ENCODE measurements at regions not wholly inside any gene's neighbourhood (a gene's known extent, or its start where the extent isn't known, plus 50 kb on each side); places are given as distances from the start of the nearest gene placed in this dataset.

DNA sequence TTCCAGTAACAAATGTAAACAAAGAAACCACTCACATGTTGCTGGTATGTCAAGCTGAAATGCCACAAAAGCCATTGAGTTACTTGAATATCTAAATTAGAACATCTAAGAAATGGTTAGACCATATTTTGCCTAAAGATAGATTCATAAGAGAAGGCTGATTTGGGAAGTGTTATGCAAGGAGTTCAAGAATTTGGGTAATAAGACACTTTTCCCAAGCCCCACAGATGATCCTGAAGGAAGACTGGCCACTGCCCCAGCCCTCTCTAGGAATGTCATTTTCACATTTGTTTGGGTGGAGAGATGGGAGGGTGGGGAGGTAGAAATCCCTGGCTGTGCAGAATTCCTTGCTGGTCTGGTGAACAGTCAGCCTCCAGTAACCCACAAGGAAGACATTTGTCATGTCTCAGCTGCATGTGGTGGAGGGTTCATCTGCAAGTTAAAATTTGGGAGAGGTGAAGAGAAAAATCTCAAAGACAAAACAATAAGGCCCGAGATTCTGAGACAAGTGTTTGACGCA lies 427.2 kb upstream of the KLF6 start:
- no peak for DNase-seq (ENCODE audit: low read depth in 3 of 3, low spot score in 1 of 3)

DNA sequence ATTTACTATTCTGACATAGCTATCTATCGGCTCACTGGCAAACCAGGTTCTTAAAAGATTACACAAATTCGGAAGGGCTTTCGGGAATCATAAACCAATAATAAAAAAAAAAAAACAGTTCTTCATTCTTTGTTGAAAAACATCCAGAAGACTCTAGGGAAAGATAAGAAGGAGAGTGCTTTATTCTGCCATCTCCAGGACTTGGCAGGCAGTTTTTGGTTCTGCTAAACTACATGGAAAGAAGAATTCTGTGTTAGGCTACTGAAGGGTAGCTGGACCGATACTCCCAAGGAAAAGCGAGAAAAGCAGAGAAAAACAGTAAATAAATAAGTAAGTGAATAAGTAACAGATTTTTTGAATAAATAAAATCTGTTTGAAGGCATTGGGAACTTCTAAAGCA lies 423.5 kb upstream of the KLF6 start:
- DNase-seq (ENCODE audit: low read depth in 3 of 3, low spot score in 1 of 3): no peak

- DNase-seq (ENCODE audit: low read depth in 3 of 3, low spot score in 1 of 3): no peak
Measured at GRCh38 chr10:4205113-4205512, 420.1 kb upstream of the KLF6 start.

DNA sequence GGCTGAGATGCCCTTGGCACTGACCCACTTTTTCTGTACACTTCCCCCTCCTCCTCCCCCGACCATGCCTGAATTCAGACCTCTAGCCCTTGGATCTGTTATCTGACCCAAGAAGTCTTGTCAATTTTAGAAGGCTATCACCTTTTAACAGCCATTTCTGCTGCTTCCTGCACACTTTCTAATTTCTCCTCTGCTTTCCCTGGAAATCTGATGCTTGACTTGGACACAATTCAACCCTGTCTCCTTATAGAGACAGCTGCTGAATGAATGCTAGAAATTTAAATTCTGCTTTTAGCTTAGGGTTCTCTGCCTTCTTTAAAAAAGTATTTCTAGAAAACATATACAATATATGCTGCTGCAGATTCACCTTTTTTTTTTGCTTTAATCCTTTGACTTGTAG lies 417.9 kb upstream of the KLF6 start:
- DNase-seq (ENCODE audit: low read depth in 3 of 3, low spot score in 1 of 3): no peak

DNA sequence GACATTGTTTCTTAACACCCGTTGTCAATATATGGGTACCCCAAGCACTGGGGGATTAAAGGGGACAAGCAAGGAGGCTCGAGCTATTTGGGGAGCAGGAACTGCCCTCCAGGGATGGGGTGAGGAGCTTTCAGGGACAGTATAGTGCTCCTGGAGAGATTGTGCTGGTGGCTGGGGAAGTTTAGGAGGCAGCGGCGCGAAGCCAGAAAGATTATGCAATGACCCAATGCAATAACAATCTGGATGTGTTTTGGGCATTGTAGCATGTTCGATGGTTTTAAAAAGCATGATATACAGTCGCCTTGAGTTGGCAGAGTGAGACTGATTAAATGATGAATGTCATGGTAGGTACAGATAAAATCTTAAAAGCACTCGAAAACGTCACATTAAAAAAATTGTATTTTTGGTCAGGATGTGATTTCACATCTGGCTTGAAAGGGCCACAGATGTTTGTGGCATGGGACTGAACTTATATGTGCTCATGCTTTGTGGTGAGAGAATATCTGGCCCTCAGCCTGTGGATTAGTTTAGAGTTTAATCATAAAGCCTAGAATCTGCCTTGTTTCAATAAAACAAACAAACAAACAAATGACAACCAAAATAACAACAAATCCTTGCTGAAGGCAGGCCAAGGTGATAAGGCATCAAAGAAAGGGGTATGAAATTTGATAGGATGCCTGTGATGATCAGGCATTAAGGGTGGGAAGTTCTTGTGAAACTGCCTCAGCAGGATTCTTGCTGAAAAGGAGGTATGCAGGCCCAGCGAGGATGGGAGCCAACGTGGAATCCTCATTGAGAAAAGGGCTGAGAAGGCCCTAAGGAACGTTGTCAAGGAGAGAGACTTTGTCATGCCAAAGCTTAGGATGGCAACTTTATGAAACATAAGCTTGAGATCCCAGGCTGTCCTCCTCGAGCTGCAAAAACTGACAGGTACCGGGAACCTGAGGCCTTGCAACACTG lies 417.1 kb upstream of the KLF6 start:
- DNase-seq (ENCODE audit: low read depth in 3 of 3, low spot score in 1 of 3): no peak

GRCh38 chr10:4199196-4199595 lies 414.2 kb upstream of the KLF6 start:
- DNase-seq (ENCODE audit: low read depth in 3 of 3, low spot score in 1 of 3): no peak

GRCh38 chr10:4198216-4198615 lies 413.2 kb upstream of the KLF6 start:
- no peak for DNase-seq (ENCODE audit: low read depth in 3 of 3, low spot score in 1 of 3)

DNA sequence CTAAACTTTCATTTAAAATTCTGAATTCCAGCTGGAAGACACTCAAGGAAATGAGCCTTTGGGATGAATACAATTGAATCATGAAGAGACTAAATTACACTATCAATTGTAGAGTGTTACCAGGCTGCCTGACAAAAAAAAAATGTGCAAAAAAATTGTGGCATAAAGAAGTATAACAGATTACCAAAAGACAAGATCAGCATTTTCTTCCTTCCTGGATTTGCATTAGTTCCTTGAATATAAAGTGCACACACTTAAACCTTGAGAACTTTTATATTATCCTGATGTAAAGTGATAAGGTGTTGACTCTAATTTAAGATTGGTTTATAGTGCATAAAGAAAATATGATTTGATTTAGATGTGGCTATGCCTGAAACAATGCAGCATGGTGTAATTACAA lies 412.7 kb upstream of the KLF6 start:
- DNase-seq (ENCODE audit: low read depth in 3 of 3, low spot score in 1 of 3): no peak

- no peak for DNase-seq (ENCODE audit: low read depth in 3 of 3, low spot score in 1 of 3)
Measured at GRCh38 chr10:4196771-4197390, 411.9 kb upstream of the KLF6 start.

DNA sequence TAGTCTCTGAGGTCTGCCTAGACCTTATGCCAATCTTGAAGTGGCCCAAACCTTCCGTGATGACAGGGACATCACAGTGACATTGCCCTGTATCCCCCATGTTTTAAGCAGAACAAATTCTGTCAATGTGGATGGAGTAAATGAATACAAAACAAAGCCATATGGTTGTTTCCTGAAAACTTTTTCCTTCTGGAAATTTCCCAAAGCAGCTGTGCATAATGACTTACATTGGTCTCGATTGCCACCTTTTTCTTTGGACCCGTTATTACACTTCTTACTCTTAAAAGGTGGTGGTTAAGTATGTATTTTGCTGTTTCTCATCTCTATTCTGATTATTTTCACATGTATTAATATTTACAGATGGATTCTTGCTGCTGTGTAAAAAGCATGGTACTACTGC lies 411.2 kb upstream of the KLF6 start:
- no peak for DNase-seq (ENCODE audit: low read depth in 3 of 3, low spot score in 1 of 3)

GRCh38 chr10:4195213-4195612 lies 410.2 kb upstream of the KLF6 start:
- DNase-seq (ENCODE audit: low read depth in 3 of 3, low spot score in 1 of 3): no peak

- DNase-seq (ENCODE audit: low read depth in 3 of 3, low spot score in 1 of 3): no peak
Measured at GRCh38 chr10:4194231-4194630, 409.2 kb upstream of the KLF6 start.

GRCh38 chr10:4191894-4192293 lies 406.9 kb upstream of the KLF6 start:
- DNase-seq (ENCODE audit: low read depth in 3 of 3, low spot score in 1 of 3): no peak

DNA sequence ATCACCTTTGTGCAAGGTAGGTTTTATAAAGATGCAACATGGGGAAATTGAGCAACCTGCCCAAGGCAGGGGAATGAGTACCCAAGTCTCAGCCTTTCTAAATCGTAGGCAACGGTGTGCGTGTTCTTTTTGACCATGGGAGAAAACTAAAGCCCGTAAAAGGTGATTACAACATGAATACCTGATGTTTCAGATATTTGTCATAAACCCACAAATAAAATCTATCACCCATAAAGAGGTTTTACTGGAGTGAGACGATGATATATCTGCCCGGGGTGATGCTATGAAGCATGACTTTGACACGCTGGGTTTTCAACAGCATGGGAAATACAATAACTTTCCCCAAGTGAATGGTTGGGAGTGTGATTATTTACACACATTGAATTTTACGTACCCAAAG lies 406.3 kb upstream of the KLF6 start:
- DNase-seq (ENCODE audit: low read depth in 3 of 3, low spot score in 1 of 3): no peak

GRCh38 chr10:4190876-4191275 lies 405.9 kb upstream of the KLF6 start:
- DNase-seq (ENCODE audit: low read depth in 3 of 3, low spot score in 1 of 3): no peak

DNA sequence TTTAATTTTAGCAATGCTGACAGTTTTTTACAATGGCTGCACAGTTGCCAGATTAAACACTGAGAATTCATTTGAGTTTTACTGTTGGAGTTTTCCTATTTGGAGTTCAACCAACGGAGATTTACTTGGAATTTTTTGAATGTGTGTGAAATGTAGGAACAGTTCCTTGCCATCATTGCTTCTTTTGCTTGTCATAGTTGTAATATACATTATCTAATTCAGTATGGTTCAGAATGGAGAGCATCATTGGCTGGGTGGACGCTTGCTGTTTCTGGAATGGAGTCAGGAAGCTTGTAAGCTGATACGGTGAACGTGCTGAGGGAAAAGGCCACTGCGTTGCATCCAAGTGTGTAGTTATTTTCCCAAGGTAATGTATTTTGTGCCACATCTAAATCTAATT lies 404.3 kb upstream of the KLF6 start:
- no peak for DNase-seq (ENCODE audit: low read depth in 3 of 3, low spot score in 1 of 3)

- DNase-seq (ENCODE audit: low read depth in 3 of 3, low spot score in 1 of 3): no peak
Measured at GRCh38 chr10:4188406-4188805, 403.4 kb upstream of the KLF6 start.

GRCh38 chr10:4186849-4187540 lies 402.0 kb upstream of the KLF6 start:
- DNase-seq (ENCODE audit: low read depth in 3 of 3, low spot score in 1 of 3): no peak

DNA sequence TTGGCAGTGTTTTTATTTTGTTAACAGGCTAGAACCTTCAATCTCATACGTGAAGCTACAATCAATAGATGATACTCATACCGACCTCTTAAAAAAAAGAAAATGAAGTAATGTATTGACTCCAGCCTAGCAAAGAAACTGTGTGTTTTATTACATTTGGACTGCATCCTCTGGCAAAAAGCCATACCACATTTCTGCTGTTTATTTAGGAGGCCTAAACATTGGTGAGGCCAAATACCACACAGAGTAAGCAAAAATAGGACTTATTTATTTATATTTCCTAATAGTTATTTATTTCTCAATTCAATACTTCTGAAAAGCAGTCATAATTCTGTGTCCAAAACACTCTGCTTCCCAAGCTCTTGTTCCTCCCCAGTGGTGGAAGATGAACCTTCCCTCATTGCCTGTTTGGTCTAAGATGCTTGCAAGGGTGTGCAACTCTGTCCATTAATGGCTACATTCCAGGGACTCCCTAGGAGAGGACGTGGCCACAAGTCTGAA lies 398.8 kb upstream of the KLF6 start:
- no peak for DNase-seq (ENCODE audit: low read depth in 3 of 3, low spot score in 1 of 3)

DNA sequence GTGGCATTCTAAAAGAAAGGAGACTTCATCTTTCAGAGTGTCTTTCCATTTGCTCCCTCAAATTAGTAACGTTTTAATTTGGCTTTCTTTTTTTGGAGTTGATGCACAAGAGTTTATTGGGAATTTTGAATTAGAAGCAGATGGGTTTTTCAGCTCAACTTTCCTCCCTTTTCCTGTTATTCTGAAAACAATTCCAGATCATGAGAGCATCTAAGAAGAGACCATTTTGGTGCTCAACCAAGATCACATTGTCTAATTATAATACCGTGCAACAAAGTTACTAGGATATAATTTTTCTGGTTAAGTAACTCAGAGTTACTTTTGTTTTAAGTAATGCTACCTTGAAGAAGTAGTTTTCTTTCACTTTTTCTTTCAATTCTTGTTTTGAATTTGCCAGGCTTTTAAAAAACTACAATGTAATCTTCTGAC lies 396.6 kb upstream of the KLF6 start:
- no peak for DNase-seq (ENCODE audit: low read depth in 3 of 3, low spot score in 1 of 3)

DNA sequence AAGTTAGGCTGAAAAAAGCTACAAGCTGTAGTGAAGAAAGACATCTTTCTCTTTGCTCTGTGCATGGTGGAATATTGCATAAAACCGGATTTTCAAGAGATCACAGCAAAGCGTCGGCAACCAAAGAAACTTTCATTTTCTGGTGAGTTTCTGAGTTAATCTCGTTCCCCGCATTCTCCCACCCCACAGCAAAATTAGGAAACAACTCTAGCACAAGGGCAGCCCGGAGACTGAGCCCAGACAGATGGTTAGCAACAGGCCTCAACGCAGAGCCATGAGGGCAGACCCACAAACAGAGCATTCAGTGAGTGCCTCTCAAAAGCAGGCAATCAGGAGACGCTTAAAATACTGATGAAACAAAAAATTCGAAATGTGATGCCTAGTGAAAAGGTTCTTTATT lies 396.1 kb upstream of the KLF6 start:
- DNase-seq (ENCODE audit: low read depth in 3 of 3, low spot score in 1 of 3): no peak

GRCh38 chr10:4177791-4178190 lies 392.8 kb upstream of the KLF6 start:
- no peak for DNase-seq (ENCODE audit: low read depth in 3 of 3, low spot score in 1 of 3)

Measured in stimulated activated CD4-positive, alpha-beta T cell treated with anti-CD3 and anti-CD28 coated beads, TNF-alpha, amount 100 ng/mL, for 1 hour (primary cell).